ENCODE measurements at regions not wholly inside any gene's neighbourhood (a gene's known extent, or its start where the extent isn't known, plus 50 kb on each side); places are given as distances from the start of the nearest gene placed in this dataset.

DNA sequence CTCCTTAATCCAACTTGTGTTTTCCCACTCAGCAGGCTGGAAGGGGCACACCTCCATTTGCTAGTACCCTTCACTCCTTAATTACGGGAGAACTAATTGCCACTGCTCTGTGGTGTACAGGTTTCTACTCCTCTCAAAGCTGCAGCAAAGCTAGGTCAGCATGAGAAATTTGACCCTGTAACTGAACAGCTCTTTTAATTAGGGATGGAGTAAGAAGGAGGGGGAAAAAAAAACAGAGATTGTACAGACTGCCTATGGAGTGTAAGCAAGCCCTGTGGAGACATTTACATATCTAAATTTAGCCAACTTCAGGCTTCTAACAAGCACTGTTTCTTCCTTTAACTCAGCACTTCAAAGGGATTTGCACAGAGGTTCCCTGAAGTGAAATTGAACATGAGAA, 629.7 kb upstream of the SETBP1 start:
- TF ChIP-seq, protein P1, sequence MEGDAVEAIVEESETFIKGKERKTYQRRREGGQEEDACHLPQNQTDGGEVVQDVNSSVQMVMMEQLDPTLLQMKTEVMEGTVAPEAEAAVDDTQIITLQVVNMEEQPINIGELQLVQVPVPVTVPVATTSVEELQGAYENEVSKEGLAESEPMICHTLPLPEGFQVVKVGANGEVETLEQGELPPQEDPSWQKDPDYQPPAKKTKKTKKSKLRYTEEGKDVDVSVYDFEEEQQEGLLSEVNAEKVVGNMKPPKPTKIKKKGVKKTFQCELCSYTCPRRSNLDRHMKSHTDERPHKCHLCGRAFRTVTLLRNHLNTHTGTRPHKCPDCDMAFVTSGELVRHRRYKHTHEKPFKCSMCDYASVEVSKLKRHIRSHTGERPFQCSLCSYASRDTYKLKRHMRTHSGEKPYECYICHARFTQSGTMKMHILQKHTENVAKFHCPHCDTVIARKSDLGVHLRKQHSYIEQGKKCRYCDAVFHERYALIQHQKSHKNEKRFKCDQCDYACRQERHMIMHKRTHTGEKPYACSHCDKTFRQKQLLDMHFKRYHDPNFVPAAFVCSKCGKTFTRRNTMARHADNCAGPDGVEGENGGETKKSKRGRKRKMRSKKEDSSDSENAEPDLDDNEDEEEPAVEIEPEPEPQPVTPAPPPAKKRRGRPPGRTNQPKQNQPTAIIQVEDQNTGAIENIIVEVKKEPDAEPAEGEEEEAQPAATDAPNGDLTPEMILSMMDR (IDR thresholded peaks at IDR 0.05) = no peak
- no peak for TF ChIP-seq ZFX (IDR thresholded peaks at IDR 0.05; ENCODE audit: borderline replicate concordance)
